ENCODE measurements at regions not wholly inside any gene's neighbourhood (a gene's known extent, or its start where the extent isn't known, plus 50 kb on each side); places are given as distances from the start of the nearest gene placed in this dataset.

DNA sequence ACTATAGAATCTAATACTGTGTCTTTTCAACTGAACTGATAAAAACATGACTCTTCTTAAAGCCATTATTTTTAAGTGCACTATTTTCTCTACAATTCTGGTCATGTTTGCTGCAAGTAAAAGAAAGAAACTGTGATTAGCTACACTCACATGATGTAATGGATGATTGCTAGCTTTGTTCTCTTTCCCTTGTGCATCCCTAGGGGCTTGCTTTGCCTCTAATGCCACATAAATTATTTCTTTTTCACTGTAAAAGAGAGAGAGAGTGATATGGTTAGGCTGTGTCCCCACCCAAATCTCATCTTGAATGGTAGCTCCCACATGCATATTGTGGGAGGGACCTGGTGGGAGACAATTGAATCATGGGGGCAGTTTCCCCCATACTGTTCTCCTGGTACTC is 630.2 kb upstream of the NR3C2 start:
- intact Hi-C loops (cut with micrococcal nuclease; ENCODE audit: unreplicated experiment): no loop called here
- H3K9me3 ChIP-seq (replicated peaks; ENCODE audit: control insufficient read depth, insufficient read depth, low read length): no peaks in the 10 kb centered on the region

More for the DNA sequence above, 630.2 kb upstream of the NR3C2 start:
- Histone ChIP-seq H4K20me1 (ENCODE audit: control insufficient read depth, insufficient read depth) (no peaks in the 10 kb centered on the region), H3K4me3 (no peak overlapping the region), H3K36me3 (ENCODE audit: control insufficient read depth in 2 of 2, insufficient read depth in 2 of 2, low read length in 1 of 2) (no peaks in the 10 kb centered on the region), H3K79me2 (ENCODE audit: control insufficient read depth, insufficient read depth, low read length) (no peaks in the 10 kb centered on the region), H3K4me2 (ENCODE audit: control insufficient read depth, insufficient read depth) (no peak overlapping the region), H3K27me3 (replicated peaks in 1 of 2; ENCODE audit: control insufficient read depth in 2 of 2, insufficient read depth in 2 of 2, low read length in 1 of 2) (no peaks in the 10 kb centered on the region), H3K27ac (ENCODE audit: control insufficient read depth, insufficient read depth) (no peak overlapping the region), H3K4me1 (ENCODE audit: control insufficient read depth, insufficient read depth, low read length) (no peaks in the 10 kb centered on the region), H3K9ac (ENCODE audit: control insufficient read depth, insufficient read depth, low read length) (no peak overlapping the region), H2AFZ (ENCODE audit: control insufficient read depth, low read depth, low read length) (no peak overlapping the region)
- ChIA-PET POLR2A (no interaction called here), RAD21 (ENCODE audit: unreplicated experiment) (no interaction called here), SMC1A (ENCODE audit: uncharacterized antibody, unreplicated experiment) (no interaction called here), CTCF (no interaction called here)
- no TSS peak for BruUV-seq (replicated peaks)
- no peak for ATAC-seq
- in situ Hi-C loops (cut with MboI): no loop called here
- no peak for TF ChIP-seq RAD21 (IDR thresholded peaks at IDR 0.05; ENCODE audit: insufficient read depth, low read depth, low read length)
- no peak for TF ChIP-seq NFYA (IDR thresholded peaks at IDR 0.05; ENCODE audit: borderline replicate concordance, low read depth, low read length)
- no peak for TF ChIP-seq YY1 (IDR thresholded peaks at IDR 0.05; ENCODE audit: low read depth, low read length)
- no peak for TF ChIP-seq SMARCA5 (IDR thresholded peaks at IDR 0.05)
- TF ChIP-seq, protein P1, sequence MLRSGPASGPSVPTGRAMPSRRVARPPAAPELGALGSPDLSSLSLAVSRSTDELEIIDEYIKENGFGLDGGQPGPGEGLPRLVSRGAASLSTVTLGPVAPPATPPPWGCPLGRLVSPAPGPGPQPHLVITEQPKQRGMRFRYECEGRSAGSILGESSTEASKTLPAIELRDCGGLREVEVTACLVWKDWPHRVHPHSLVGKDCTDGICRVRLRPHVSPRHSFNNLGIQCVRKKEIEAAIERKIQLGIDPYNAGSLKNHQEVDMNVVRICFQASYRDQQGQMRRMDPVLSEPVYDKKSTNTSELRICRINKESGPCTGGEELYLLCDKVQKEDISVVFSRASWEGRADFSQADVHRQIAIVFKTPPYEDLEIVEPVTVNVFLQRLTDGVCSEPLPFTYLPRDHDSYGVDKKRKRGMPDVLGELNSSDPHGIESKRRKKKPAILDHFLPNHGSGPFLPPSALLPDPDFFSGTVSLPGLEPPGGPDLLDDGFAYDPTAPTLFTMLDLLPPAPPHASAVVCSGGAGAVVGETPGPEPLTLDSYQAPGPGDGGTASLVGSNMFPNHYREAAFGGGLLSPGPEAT (IDR thresholded peaks at IDR 0.05; ENCODE audit: low read depth): no peak
- no peak for TF ChIP-seq BMI1 (IDR thresholded peaks at IDR 0.05; ENCODE audit: borderline replicate concordance)
- no peak for TF ChIP-seq NR2F1 (conservative IDR thresholded peaks at IDR 0.05)
- TF ChIP-seq PAX5 (IDR thresholded peaks at IDR 0.05; ENCODE audit: borderline replicate concordance, low read depth, low read length): no peak
- TF ChIP-seq, protein P2, sequence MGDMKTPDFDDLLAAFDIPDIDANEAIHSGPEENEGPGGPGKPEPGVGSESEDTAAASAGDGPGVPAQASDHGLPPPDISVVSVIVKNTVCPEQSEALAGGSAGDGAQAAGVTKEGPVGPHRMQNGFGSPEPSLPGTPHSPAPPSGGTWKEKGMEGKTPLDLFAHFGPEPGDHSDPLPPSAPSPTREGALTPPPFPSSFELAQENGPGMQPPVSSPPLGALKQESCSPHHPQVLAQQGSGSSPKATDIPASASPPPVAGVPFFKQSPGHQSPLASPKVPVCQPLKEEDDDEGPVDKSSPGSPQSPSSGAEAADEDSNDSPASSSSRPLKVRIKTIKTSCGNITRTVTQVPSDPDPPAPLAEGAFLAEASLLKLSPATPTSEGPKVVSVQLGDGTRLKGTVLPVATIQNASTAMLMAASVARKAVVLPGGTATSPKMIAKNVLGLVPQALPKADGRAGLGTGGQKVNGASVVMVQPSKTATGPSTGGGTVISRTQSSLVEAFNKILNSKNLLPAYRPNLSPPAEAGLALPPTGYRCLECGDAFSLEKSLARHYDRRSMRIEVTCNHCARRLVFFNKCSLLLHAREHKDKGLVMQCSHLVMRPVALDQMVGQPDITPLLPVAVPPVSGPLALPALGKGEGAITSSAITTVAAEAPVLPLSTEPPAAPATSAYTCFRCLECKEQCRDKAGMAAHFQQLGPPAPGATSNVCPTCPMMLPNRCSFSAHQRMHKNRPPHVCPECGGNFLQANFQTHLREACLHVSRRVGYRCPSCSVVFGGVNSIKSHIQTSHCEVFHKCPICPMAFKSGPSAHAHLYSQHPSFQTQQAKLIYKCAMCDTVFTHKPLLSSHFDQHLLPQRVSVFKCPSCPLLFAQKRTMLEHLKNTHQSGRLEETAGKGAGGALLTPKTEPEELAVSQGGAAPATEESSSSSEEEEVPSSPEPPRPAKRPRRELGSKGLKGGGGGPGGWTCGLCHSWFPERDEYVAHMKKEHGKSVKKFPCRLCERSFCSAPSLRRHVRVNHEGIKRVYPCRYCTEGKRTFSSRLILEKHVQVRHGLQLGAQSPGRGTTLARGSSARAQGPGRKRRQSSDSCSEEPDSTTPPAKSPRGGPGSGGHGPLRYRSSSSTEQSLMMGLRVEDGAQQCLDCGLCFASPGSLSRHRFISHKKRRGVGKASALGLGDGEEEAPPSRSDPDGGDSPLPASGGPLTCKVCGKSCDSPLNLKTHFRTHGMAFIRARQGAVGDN (IDR thresholded peaks at IDR 0.05): no peak
- no peak for DNase-seq (ENCODE audit: low read depth, low spot score)
- FAIRE-seq: no peak

All from GM12878 (cell line).